ENCODE measurements at regions not wholly inside any gene's neighbourhood (a gene's known extent, or its start where the extent isn't known, plus 50 kb on each side); places are given as distances from the start of the nearest gene placed in this dataset.
"Not testable (repeated sequence)": the region's sequence is repeated elsewhere in the genome, so short reads cannot be mapped to it uniquely, and the experiment has no call there.

DNA sequence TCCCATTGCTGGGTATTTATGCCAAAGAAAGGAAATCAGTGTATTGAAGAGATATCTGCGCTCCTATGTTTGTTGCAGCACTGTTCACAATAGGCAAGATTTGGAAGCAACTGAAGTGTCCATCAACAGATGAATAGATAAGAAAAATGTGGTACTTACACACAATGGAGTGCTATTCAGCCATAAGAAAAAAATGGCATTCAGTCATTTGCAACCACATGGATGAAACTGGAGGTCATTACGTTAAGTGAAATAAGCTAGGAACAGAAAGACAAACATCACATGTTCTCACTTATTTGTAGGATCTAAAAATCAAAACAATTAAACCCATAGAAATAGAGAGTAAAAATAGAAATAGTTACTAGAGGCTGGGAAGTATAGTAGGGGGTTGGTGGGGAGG is 1133.1 kb upstream of the ACO1 start:
- intact Hi-C loops (cut with micrococcal nuclease), result no loop called here

- intact Hi-C loops (cut with micrococcal nuclease), result no loop called here
Measured at GRCh38 chr9:31253800-31254762, 1130.4 kb upstream of the ACO1 start.

- intact Hi-C loops (cut with micrococcal nuclease), result no loop called here
Measured at GRCh38 chr9:31255211-31255610, 1129.2 kb upstream of the ACO1 start.

DNA sequence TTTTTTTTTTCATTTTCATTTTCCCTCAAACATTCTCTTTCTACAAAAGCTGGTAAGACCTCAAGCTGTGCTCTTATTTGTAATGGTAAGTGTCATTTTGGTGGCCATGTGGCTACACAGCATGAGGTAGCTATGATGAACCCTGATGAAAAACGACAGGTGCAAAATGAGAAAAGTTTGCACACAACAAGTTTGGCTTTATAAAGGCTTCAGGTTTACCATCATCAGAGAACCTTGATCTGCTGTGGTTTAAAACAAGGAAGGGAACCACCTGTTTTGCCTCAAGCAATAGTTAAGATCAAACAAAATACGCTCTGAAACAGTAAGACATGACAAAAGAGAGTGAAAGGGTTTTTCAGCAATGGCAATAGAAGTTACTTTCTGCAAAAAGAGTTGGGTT is 1124.6 kb upstream of the ACO1 start:
- intact Hi-C loops (cut with micrococcal nuclease), result no loop called here

GRCh38 chr9:31272456-31273295 is 1111.8 kb upstream of the ACO1 start:
- intact Hi-C loops (cut with micrococcal nuclease), result no loop called here

DNA sequence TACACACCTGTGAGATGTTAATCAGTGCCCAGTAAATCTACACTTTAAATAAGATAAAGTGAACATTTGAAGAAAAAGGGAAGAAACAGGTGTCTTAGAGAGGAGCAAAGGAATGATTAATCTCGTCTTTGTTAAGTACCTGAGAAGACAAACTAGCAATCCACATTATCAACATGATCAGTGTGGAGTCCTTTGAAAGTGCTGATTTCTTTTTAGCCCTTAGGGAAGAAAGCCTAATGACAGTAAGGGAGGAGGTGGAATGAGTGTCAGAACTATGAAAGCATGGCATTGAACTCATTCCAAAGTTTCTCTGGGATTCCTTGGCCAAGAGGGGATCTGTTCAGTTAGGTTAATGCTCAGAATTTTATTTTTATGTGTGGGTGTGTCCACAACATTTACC is 1109.0 kb upstream of the ACO1 start:
- intact Hi-C loops (cut with micrococcal nuclease), result no loop called here

- intact Hi-C loops (cut with micrococcal nuclease), result no loop called here
Measured at GRCh38 chr9:31290731-31291130, 1093.7 kb upstream of the ACO1 start.

- intact Hi-C loops (cut with micrococcal nuclease), result loop anchor here (2.0 kb wide), 2 partner anchors 44 to 182 kb away; no protein-coding TSS in a partner anchor
Measured at GRCh38 chr9:31302620-31303418, 1081.6 kb upstream of the ACO1 start.

DNA sequence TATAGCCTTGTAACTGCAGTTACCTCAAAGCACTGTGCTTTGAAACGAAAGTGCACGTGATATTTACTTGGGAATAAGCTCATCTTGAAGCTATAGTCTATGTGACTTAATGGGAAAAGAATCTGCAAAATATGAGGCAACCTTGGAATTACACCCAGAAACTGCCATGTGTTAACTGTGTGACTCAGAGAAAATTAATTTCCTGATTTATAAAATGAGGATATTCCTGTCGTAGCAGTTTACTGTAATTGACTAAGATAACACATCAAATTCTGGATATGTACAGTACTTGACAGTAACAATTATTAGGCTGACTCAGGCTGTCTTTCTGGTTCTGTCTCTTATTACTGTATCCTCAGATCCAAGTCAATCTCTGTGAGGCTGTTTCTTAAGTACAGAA is 1079.9 kb upstream of the ACO1 start:
- intact Hi-C loops (cut with micrococcal nuclease), result no loop called here

- intact Hi-C loops (cut with micrococcal nuclease), result no loop called here
Measured at GRCh38 chr9:31314241-31314640, 1070.2 kb upstream of the ACO1 start.

- intact Hi-C loops (cut with micrococcal nuclease), result no loop called here
Measured at GRCh38 chr9:31320494-31320893, 1063.9 kb upstream of the ACO1 start.

GRCh38 chr9:31321256-31321655 is 1063.2 kb upstream of the ACO1 start:
- intact Hi-C loops (cut with micrococcal nuclease), result no loop called here

- intact Hi-C loops (cut with micrococcal nuclease), result no loop called here
Measured at GRCh38 chr9:31321686-31322085, 1062.8 kb upstream of the ACO1 start.

- intact Hi-C loops (cut with micrococcal nuclease), result no loop called here
Measured at GRCh38 chr9:31323726-31324444, 1060.6 kb upstream of the ACO1 start.

DNA sequence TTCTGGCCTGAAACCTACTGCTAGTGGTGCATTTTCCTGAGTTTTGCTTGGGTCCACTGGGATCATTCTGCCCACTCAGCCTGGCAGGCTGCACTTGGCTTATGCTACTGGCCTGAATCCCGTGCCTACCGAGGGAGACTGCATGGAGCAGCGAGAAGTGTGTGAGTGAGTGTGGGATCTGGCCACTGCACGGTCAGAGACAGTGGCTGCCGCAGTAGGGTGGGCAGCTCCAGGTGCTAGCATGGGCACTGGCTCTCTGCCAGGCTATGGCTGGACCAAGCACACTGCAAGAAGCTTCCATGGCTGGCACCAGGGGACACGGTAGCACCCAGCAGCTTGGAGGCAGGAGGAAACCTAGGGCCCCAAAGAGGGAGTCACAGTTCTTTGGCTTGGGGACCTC is 1058.7 kb upstream of the ACO1 start:
- intact Hi-C loops (cut with micrococcal nuclease), result no loop called here

- intact Hi-C loops (cut with micrococcal nuclease), result not testable (repeated sequence)
Measured at GRCh38 chr9:31326883-31327282, 1057.6 kb upstream of the ACO1 start.

DNA sequence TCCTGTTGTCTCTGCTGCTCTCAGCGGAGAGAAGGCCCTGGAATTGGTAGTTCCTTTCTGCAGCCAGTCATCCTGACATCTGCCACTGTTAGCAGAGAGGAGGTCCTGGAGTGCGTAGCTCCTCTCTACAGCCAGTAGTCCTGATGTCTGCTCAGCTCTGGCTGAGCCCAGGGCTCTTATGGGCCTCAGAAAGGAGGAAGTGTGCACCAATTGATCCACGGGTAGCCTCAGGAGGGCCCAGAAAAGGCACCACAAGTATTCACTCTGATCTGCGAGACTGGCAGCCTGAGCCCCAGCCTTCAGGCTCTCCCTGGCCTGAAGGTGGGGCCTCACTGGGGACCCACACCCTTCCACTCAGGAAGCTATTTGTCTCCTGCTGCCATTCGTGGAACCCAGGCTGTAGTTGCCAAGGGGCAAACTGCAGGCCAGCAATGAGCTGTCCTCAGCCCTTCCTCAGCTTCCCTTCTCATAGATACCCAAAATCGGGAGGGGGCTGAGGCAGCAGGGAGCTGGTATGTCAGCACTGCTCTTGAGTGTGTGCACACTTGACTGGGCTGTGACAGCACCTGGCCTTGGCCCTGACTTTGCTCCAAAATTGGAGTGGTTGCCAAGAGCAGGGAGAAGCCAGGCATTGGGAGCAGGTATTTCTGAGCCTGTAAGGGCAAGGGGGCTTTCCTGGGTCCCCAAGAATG is 1049.5 kb upstream of the ACO1 start:
- intact Hi-C loops (cut with micrococcal nuclease), result loop anchor here (10.0 kb wide), 1 partner anchor 1020 kb away; no protein-coding TSS in a partner anchor

- intact Hi-C loops (cut with micrococcal nuclease), result loop anchor here (10.0 kb wide), 1 partner anchor 1019 kb away; no protein-coding TSS in a partner anchor
Measured at GRCh38 chr9:31335529-31336234, 1048.8 kb upstream of the ACO1 start.

- intact Hi-C loops (cut with micrococcal nuclease), result loop anchor here (10.0 kb wide), 1 partner anchor 1018 kb away; no protein-coding TSS in a partner anchor
Measured at GRCh38 chr9:31336386-31336785, 1048.1 kb upstream of the ACO1 start.
